ENCODE measurements at regions not wholly inside any gene's neighbourhood (a gene's known extent, or its start where the extent isn't known, plus 50 kb on each side); places are given as distances from the start of the nearest gene placed in this dataset.

DNA sequence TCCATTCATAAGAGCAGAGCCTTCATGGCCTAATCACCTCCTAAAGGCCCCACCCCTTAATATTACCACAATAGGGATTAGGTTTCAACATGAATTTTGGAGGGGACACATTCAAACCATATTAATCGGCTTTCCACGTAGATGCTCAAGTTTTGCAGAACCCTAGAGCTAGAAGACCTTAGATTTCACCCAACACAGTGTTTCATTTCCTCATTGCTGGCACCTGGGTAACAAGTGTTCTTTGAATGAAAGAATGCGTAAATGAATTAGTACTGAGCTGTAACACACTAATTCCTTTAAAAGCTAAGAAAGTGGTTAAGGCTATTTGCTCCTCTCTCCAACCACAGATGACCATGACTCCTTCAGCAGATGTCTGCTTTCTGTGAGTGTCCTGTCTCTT lies 252.5 kb downstream of the SMAD2 start:
- Mint-ChIP-seq H3K4me3 (no peak overlapping the region), H3K27ac (no peak overlapping the region), H3K36me3 (ENCODE audit: low read depth) (no peaks in the 10 kb centered on the region), H3K27me3 (no peaks in the 10 kb centered on the region), H3K4me1 (ENCODE audit: low read depth) (no peaks in the 10 kb centered on the region), H3K9me3 (no peaks in the 10 kb centered on the region)
- intact Hi-C loops (cut with DNase I, micrococcal nuclease): no loop called here
- no peaks in the 10 kb centered on the region for H3K4me1 ChIP-seq (ENCODE audit: insufficient read depth, low read length)
- H3K27ac ChIP-seq (ENCODE audit: low read depth in 1 of 2, low read length in 2 of 2): no peak overlapping the region
- peaks cover 0 to 4% of the 10 kb centered on the region in 2 experiments for H3K9me3 ChIP-seq (ENCODE audit: control insufficient read depth in 1 of 2, insufficient read depth in 1 of 2, low read length in 2 of 2)
- ChIA-PET POLR2A (no interaction called here), CTCF (no interaction called here)
- no peaks in the 10 kb centered on the region for H3K27me3 ChIP-seq (ENCODE audit: control insufficient read depth in 1 of 2, insufficient read depth in 2 of 2, low read length in 2 of 2)
- DNase-seq: no peak
- TF ChIP-seq, protein P1, sequence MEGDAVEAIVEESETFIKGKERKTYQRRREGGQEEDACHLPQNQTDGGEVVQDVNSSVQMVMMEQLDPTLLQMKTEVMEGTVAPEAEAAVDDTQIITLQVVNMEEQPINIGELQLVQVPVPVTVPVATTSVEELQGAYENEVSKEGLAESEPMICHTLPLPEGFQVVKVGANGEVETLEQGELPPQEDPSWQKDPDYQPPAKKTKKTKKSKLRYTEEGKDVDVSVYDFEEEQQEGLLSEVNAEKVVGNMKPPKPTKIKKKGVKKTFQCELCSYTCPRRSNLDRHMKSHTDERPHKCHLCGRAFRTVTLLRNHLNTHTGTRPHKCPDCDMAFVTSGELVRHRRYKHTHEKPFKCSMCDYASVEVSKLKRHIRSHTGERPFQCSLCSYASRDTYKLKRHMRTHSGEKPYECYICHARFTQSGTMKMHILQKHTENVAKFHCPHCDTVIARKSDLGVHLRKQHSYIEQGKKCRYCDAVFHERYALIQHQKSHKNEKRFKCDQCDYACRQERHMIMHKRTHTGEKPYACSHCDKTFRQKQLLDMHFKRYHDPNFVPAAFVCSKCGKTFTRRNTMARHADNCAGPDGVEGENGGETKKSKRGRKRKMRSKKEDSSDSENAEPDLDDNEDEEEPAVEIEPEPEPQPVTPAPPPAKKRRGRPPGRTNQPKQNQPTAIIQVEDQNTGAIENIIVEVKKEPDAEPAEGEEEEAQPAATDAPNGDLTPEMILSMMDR (IDR thresholded peaks at IDR 0.05): no peak
- ATAC-seq (ENCODE audit: poor library complexity): no peak
- H3K4me3 ChIP-seq (ENCODE audit: low read length): no peak overlapping the region
- H3K36me3 ChIP-seq (ENCODE audit: insufficient read depth, low read length): no peaks in the 10 kb centered on the region

DNA sequence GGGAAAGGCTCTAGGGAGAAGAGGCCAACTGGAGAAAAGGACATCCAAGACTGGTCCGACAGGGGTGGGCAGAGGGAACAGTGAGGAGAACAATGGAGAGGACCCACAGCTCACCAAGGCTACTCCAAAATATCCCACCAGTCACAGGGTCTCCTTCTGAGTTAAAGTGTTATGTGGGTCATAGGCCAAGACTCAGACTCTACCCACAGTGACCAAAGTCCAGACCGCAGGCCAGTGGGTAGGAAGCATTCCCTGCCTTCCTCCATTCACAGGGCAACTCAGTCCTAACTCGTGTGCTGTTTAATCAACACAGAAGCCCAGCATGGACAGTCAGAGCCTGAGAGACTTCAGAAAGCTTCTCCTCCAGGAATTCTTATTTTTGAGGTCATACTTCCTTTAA lies 260.6 kb downstream of the SMAD2 start:
- H3K27me3 ChIP-seq (ENCODE audit: control insufficient read depth in 1 of 2, insufficient read depth in 2 of 2, low read length in 2 of 2): no peaks in the 10 kb centered on the region
- H3K4me1 ChIP-seq (ENCODE audit: insufficient read depth, low read length): no peaks in the 10 kb centered on the region
- Mint-ChIP-seq H3K4me1 (ENCODE audit: low read depth) (no peaks in the 10 kb centered on the region), H3K27me3 (peaks cover 13% of the 10 kb centered on the region), H3K27ac (no peak overlapping the region), H3K4me3 (no peak overlapping the region), H3K9me3 (no peaks in the 10 kb centered on the region), H3K36me3 (ENCODE audit: low read depth) (no peaks in the 10 kb centered on the region)
- no peak overlapping the region for H3K27ac ChIP-seq (ENCODE audit: low read depth in 1 of 2, low read length in 2 of 2)
- intact Hi-C loops (cut with DNase I, micrococcal nuclease): no loop called here
- H3K36me3 ChIP-seq (ENCODE audit: insufficient read depth, low read length): no peaks in the 10 kb centered on the region
- H3K4me3 ChIP-seq (ENCODE audit: low read length): no peak overlapping the region
- ATAC-seq (ENCODE audit: poor library complexity) (no peak), DNase-seq (no peak)
- POLR2A ChIA-PET: no interaction called here
- CTCF ChIA-PET: no interaction called here
- TF ChIP-seq, protein P1 (IDR thresholded peaks at IDR 0.05): no peak
- H3K9me3 ChIP-seq (ENCODE audit: control insufficient read depth in 1 of 2, insufficient read depth in 1 of 2, low read length in 2 of 2): peaks cover 0 to 7% of the 10 kb centered on the region in 2 experiments

DNA sequence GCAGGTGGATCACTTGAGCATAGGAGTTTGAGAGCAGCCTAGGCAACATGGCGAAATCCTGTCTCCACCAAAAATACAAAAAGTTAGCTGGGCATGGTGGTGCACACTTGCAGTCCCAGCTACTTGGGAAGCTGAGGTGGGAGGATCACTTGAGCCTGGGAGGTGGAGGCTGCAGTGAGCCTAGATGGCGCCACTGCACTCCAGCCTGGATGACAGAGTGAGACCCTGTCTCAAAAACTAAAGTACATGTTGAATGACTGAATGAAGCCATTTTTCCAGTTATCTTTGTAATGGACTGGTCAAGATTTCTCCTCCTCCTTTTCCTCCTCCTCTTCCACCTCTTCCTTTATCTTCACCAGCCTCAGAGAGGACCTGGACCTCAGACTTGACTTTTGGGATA lies 272.0 kb downstream of the SMAD2 start:
- Histone ChIP-seq H3K4me3 (ENCODE audit: low read length) (no peak overlapping the region), H3K27ac (ENCODE audit: low read depth in 1 of 2, low read length in 2 of 2) (no peak overlapping the region), H3K36me3 (ENCODE audit: insufficient read depth, low read length) (no peaks in the 10 kb centered on the region), H3K4me1 (ENCODE audit: insufficient read depth, low read length) (no peaks in the 10 kb centered on the region), H3K9me3 (ENCODE audit: control insufficient read depth in 1 of 2, insufficient read depth in 1 of 2, low read length in 2 of 2) (no peaks in the 10 kb centered on the region), H3K27me3 (ENCODE audit: control insufficient read depth in 1 of 2, insufficient read depth in 2 of 2, low read length in 2 of 2) (peaks cover 3 to 5% of the 10 kb centered on the region in 2 experiments)
- no peak for ATAC-seq (ENCODE audit: poor library complexity)
- TF ChIP-seq, protein P1 (IDR thresholded peaks at IDR 0.05): no peak
- H3K4me1 Mint-ChIP-seq (ENCODE audit: low read depth): no peaks in the 10 kb centered on the region
- peaks cover 10% of the 10 kb centered on the region for H3K27me3 Mint-ChIP-seq
- H3K36me3 Mint-ChIP-seq (ENCODE audit: low read depth): no peaks in the 10 kb centered on the region
- intact Hi-C loops (cut with DNase I, micrococcal nuclease): loop anchor here in 1 of 2 experiments (10.0 kb wide), 1 partner anchor 64 kb away; no protein-coding TSS in a partner anchor
- ChIA-PET CTCF (no interaction called here), POLR2A (no interaction called here)
- H3K4me3 Mint-ChIP-seq: no peak overlapping the region
- H3K27ac Mint-ChIP-seq: no peak overlapping the region
- no peak for DNase-seq
- H3K9me3 Mint-ChIP-seq: peaks cover 11% of the 10 kb centered on the region
